ENCODE measurements at regions not wholly inside any gene's neighbourhood (a gene's known extent, or its start where the extent isn't known, plus 50 kb on each side); places are given as distances from the start of the nearest gene placed in this dataset.

DNA sequence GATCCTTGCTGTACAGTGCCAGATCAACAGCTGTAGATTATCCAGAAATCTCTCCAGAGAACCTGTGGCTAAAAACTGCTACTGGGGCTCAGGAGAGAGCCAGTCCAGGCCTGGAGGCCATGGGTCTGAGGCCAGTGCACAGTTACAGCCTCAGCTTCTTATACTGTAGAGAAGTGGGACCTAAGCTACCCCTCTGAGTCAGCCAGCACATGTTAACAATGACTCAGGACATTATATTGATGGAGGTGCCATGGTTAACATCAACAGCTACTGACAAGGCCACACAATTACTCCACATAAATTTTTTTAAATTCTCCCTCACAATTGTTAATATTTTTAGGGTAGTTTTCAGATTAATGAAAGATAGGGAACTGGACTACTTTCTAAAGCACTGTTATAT, 138.5 kb downstream of the RBM26 start:
- no peak for DNase-seq

DNA sequence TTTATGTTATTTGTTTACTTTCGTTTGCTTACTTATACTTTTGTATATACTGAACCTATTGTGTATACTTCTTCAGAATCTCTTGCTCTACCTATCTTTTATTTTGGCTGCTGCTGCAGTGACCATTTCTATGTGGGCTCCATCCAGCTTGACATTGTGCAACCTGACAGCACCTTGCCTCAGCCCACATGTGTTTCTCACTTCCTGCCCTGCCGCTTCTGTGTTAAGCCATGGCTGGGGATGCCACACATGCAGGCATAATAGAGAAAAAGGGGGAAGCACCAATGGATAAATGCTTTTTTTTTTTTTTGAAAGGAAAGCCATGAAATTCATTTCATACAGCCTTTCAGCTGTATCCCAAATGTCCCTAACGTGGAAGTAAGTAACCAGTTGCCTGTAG, 147.6 kb downstream of the RBM26 start:
- no peak for DNase-seq

DNA sequence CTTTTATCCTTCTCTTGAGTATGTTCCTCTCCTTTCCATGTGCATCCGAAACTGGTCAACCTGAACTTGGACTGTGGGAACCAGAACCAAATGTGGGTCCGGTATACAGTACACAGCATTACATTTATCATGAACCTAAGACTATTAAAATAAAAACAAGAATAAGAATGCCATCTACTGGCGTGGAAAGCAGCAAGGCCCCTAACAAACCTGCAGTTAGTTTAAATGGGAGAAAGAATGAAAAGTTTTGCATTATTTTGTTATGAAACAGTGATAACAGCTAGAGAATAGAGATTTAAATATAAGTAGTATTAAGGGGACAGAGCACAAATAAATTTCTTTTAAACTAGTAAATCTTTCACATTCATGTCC, 159.5 kb downstream of the RBM26 start:
- no peak for DNase-seq

DNA sequence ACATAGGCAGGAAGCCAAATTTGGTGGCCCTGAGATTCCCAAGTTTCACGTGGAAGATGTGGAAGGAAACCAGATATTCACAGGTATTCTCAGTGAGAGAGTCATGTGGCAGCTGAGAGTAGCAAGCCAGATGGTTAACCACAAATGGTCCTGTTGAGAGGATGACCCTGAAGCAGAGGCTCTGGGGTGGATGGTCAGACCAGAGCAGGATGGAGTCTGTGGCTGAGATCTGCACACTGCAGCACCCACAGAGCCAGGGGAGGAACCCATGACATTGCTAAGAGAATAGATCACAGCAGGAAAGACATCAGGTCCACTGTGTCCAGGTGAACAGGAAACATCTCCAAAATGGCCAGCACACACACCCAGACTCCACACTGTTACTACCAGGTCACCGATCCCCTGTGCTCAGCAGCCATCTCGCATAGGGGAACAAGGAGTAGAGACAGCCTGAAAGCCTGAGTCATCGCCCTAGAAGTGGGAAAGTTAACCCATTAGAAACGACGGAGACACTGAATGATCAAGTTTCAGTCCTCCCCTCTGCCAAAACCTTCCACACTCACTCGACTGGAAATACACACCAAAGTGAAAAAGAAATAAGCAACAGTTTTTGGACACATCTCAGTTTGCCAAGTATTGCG, 160.0 kb downstream of the RBM26 start:
- no peak for DNase-seq

DNA sequence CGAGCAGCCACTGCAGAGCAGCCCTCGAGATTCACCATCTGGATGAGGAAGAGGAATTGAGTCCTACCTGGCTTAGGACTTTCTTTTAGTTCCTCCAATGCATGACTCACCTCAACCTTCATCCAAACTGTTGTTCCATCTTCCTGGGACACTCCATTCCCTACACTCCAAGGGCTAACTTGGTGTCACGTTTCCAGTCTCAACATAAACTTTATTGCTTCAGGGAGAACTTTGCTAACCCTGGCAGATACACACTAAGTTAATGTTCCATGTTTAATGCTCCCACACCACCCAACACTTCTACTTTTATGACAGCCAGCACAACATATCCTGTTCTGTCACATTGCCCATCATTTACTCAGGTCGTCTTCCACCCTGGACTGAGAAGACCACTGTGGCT, 164.4 kb downstream of the RBM26 start:
- DNase-seq = no peak

DNA sequence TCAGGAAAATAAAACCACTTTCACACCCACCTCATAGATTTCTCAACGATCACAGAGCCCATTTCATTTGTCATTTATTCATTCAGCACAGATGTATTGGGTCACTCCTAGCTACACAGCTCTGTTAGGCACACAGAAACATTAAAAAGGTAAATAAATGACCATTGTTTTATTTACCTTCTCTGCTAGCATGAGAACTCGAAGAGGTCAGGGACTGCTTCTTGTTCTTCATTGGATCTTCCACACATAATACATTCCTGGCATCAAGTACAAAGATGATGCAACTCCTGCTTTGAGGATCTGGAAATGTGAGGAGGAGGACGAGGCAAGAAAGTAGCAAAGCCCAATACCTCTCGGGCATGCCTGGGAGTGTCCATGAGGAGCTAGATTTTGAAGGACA, 168.1 kb downstream of the RBM26 start:
- no peak for DNase-seq

DNA sequence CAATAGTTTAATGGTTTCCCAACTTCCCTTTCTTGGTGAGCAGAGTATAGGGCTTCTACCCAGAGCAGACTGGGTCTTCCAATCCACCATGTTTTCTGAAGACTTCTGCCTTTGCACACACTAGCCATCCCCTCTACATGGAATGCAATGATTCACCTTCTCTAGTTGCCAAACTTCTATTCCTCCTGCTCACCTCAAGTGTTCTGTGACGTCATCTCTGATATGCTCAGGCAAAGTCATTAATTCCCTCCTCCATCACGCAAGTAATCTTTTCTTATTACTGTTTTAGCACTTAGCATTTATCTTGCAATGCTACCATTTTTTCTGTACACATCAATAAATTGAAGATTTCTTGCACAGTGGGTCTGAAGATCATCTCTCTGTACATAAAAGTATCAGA, 174.2 kb downstream of the RBM26 start:
- DNase-seq = no peak

DNA sequence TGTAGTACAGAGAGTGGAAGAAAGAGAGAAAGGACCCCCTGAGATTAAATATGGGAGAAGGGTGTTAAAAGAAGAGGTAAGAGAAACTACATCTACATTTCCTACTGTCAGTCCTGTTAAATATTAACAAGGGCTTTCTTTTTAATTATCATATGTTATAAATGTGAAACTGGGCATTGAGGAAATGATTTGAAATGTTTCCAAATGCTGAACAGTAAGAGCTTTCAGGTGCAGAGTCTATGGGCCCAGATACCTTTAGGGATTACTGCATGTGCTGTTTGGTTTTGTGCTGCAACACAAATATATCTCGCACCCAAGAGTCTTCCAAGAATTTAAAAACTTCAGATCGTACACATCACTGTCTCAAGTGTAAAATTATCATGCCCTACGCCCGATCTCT, 176.3 kb downstream of the RBM26 start:
- DNase-seq = no peak

DNA sequence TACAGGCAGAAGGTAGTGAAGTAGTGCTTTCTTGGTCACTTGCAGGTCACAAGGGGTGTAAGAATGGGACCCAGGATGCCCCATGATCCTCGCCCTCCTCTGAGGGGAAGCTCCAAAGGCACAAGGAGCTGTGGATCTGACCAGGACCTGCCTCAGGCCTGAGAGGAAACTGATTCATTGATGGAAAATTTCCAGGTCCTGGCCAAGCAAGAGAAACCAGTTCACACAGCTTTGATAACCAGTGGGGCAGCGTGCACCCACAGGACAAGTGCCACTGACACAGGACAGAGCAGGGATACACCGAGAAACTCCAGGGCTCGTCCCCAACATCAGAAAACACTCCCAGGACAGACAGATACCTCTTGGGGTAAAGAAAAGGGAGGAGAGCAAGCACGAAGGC, 177.1 kb downstream of the RBM26 start:
- no peak for DNase-seq

DNA sequence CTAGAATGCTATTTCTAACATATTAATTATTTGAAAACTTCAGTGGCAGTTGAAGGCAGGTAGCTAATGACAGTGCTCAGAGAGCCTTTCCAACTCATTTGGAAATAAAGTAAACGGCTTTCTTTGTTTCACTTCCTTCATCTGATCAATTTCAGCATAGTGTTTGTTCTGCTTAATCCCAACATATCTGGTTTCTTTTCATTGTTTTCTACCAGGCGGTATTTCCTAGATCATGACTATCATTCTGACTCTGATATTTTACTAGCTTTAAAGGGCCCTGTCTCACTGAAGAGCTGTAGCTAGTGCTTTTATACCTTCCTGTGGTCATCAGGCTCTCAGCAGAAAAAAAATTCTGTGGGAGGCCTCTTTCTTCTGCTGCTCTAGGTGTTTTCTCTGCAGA, 178.6 kb downstream of the RBM26 start:
- DNase-seq = no peak

DNA sequence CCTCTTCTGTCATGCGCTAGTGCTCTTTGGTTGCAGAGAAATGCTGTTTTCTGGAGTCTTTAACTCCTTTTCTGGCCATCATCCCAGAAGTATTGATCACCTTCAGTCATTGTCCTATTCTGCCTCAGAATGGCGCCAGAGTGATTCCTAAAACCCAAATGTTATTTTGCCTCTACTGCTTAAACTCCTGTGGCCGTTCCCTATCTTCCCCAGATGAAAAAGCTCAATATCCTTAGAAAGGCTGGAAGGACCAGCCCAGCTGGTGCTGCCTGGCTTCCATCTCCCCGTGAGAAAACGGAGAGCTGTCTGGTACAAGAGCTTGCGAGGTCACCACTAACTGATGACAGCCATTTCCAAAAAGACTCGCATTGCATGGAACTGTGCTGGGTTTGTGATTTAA, 179.1 kb downstream of the RBM26 start:
- DNase-seq = no peak

DNA sequence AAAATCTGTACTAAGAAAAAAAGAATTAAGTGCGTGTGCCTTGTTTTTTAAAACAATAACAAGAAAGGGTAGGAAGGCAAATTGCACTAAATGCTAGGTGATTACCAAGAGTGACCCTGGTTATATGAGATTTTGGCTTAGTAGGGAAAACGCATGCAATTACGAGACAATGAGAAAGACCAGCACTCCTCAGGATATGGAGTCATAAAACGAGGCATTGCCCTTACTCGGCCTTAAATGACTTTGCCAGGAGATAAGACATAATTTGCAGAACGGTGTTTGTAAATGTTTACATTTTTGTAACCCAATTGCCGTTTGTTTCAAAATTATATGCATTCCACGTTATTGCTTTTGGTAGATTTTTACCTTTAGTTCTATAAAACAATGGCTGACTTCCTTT, 179.8 kb downstream of the RBM26 start:
- DNase-seq = peak; percentile 12

DNA sequence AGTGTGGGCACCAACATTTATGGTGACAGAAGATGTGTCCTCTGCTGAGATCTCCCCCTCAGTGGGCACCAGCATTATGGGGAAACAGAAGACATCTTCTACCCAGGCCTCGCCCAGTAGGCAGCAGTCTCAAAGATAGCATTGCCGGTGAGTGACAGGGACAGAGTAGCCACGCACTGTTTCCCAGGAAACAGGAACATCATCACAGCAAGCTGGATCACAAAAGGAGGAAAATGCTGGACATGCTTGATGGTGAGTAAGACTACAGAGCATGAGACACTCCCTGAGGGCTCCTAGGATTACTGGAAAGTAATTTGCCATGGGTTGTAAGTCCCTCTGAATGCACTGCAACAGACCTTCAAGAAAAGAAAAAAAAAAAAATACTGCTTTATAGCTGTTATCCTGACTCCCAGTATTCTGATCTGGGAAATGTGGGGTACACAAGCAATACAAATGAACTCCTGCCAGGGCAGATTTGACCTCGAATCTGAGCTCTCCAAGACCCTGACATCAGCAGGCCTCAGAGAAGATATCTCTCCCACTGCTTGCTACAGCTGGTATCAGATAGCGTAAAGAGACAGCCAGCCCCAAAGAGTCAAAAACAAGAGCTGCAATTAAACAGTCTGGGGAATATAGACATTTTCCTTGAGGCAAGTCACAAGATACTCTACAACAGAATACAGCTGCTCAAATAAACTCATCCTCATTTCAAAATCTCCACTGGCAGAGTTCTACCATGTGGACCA, 180.4 kb downstream of the RBM26 start:
- no peak for DNase-seq

DNA sequence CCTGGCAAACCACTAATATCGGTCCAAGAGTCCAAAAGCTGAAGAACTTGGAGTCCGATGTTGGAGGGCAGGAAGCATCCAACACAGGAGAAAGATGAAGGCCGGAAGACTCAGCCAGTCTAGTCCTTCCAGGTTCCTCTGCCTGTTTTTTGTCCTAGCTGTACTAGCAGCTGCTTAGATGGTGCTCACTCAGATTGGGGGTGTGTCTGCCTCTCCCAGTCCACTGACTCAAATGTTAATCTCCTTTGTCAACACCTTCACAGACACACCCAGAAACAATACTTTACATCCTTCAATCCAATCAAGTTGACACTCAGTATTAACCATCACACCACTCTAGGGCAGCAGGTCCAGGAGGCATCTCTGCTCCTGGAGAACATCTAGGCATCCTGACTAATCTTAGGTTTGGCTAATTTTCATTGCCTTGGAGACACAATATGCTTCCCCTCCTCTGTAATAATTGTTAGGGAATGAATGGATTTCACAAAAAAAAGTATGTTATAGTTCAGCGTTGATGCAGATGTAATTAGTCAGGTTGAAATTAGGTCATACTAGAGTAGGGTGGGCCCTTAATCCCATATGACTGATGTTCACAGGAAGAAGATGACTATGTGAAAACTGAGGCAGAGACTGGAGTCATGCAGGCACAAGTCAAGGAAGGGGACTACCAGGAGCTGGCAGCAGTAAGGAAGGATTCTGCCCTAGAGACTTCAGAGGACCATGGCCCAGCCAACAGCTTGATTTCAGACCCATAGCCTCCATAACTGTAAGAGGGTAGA, 183.4 kb downstream of the RBM26 start:
- no peak for DNase-seq

DNA sequence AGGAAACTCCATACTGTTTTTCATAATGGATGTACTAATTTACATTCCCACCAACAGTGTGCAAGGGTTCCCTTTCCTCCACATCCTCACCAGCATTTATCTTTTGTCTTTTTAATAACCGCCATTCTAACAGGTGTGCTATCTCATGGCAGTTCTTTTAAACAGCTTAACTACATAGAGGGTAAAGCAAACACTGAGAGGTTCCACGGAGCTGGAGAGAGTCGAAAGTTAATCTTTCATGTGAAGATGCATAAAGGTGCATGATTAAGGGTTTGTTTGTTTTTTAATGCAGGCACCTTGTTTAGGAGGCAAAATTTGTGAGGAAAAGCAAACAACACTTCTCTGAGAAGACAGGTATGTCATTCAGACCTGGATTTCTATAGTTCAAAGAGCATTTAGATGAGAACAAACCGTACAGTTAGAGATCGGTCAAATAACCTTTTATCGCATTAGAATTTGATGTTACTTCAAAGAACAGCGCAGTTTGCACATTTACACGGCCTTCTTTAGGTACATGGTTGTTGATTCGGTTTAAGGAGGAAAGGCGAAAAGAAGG, 193.9 kb downstream of the RBM26 start:
- DNase-seq = peak; percentile 64

DNA sequence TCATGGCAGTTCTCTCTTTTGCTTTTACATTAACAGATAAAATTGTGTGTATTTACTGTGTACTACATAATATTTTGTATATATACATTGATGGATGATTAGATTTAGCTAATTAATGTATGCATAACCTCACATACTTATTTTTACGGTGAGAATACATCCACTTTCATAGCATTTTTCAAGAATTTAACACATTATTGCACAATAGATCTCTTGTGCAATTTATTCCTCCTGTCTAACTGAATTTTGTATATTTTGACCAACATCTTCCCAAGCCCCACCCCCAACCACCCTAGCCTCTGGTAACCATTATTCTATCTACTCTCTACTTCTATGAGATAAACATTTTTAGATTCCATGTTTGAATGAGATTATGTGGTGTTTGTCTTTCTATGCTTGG, 194.7 kb downstream of the RBM26 start:
- no peak for DNase-seq

DNA sequence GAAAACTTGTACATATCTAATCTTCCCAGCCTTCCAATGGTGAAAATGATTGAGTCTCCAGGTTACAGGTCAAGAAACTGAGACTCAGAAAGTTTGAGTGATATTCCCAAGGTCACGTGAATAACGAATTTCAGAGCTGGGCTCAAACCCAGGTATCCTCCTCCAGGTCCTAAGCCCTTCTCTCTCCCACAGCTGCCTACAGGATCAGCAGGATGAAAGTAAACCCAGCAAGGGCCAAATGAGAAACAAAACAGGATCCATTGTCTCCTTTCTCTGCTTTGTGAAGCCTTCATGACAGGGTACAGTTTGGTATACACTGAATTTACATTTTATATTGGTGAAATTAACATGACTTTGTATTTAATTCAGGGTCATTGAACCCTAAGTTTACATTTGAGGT, 208.1 kb downstream of the RBM26 start:
- no peak for DNase-seq

DNA sequence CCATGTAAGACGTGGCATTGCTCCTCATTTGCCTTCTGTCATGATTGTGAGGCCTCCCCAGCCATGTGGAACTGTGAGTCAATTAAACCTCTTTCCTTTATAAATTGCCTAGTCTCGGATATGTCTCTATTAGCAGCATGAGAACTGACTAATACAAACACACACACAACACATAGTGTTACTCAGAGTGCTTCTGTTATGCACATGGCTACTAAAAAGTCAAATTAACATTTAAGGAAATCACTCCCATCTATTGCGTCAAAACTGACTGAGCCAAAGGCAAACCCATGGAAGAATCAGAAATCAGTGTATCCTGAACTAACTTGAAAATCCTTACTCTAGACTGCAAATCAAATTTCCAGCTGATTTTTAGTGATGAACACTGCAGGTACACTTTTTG, 209.2 kb downstream of the RBM26 start:
- DNase-seq = no peak

DNA sequence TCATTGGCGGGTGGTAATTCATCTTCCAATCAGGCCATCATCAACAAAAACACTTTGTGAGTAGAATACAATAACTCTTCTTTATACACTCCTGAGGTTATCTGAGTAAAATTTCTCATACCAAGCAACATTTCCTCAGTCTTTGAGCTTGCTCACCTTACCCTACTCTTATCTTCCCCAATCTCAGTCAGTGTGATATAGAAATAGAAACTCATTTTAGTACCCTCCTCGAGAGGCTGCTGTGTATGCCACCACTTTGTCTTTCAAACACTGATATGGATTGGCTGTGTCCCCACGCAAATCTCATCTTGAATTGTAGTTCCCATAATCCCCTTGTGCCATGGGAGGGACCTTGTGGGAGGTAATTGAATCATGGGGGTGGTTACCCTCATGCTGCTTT, 209.7 kb downstream of the RBM26 start:
- no peak for DNase-seq

DNA sequence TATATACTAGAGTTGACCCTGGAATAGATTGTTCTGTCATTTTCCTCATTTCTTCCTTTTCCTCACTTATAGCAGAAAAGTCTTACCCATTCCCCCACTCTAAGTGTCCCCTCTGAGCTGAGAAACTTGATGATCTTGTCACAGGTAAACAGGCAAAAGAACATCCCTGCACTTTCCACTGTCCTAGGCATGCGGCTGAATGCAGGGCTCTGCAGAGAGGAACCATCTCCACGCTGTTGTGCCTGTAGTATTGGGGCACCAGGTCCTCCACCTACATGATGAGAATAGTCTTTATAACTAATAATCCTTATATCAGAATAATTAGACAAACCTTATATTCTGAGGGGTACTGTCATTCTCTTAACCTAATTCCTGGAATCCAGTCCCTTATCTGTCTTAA, 211.3 kb downstream of the RBM26 start:
- no peak for DNase-seq

DNA sequence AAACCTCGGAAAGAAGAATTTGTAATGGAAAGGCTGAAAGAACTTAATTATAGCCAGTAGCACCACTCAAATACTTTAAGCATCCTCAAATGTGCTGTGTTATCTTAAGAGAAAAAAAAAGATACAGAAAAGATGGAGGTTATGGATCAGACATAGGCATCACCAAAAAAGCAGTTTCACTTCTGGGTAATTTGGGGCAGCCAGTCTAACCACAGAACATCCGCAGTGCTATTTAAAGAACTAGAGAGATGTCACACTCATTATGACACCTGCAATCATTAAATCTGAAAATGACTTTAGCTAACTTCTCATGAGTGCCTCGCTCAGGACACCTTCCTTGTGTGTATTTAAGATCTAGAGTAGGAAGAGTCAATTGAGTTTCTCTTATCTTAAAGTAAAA, 211.8 kb downstream of the RBM26 start:
- no peak for DNase-seq

DNA sequence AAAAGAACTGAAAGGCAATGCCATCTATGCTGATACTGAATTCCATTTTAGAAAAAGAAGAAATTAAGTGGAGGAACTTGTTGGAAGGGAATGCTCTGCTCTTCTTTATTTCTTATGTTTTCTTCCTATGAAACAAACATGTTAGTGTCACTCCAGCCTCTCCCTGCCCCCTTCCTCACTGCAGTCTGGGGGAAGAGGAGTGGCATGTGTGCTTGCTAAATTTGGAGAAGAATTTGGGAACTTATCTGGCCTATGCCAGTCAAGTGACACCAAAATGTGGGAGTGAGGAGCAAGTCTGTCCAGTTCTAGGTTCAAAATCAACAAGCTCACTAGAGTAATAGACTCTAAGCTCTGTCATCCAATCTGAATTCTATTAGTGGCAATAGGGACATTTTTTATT, 214.6 kb downstream of the RBM26 start:
- DNase-seq = no peak

DNA sequence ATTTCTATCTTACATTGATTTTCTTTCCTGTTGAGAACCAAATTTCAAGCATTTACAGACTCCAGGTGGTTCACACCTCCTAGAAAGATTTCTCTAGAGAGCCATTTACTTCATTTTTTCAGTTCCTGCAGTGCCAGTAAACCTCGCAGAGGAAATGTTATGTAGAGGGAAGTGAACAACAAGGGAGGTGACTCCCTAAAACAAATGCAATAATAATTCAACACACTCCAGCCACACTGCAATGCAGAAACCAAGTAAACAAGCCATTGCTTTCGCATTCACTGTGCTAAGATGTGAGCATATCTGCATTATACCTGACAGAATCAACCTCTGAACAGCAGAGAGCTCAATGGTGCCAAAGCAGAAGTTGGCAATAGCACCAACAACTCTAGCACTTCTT, 215.1 kb downstream of the RBM26 start:
- DNase-seq = no peak

Data from NCI-H1436 treated with DMSO at 0.1 percent for 48 hours (cell line).